Type B pancreatic cell (in vitro differentiated cells): ENCODE measurements at regions not wholly inside any gene's neighbourhood (a gene's known extent, or its start where the extent isn't known, plus 50 kb on each side); places are given as distances from the start of the nearest gene placed in this dataset.

Experiments used
- DNase-seq: peaks from one replicate; pipeline ENCODE4 v3.0.0; 2021; ENCODE audit warnings: mixed read lengths; ENCODE audit not compliant: unreplicated experiment; ENCODE audit errors: extremely low spot score
- H3K27ac Mint-ChIP-seq: 2 replicates; pipeline ENCODE4 v1.8.0; 2021; ENCODE audit warnings: mild to moderate bottlenecking, mixed read lengths
- H3K27me3 Mint-ChIP-seq: 2 replicates; pipeline ENCODE4 v1.8.0; 2021; ENCODE audit warnings: mixed read lengths
- H3K36me3 Mint-ChIP-seq: 2 replicates; pipeline ENCODE4 v1.8.0; 2021; ENCODE audit warnings: mixed read lengths
- H3K4me1 Mint-ChIP-seq: one replicate; pipeline ENCODE4 v1.8.0; 2021; ENCODE audit warnings: mixed read lengths; ENCODE audit not compliant: unreplicated experiment
- H3K4me3 Mint-ChIP-seq: 2 replicates; pipeline ENCODE4 v1.8.0; 2021; ENCODE audit warnings: mild to moderate bottlenecking, mixed read lengths
- H3K9me3 Mint-ChIP-seq: 2 replicates; pipeline ENCODE4 v1.8.0; 2021; ENCODE audit warnings: mixed read lengths
- TF ChIP-seq, protein P1 (sequence below): fragments of 200-600 bp; sonication (generic); conservative IDR thresholded peaks from 2 replicates; pipeline ENCODE4 v1.5.0; 2021; ENCODE audit warnings: antibody characterized with exemption, mild to moderate bottlenecking

DNA sequence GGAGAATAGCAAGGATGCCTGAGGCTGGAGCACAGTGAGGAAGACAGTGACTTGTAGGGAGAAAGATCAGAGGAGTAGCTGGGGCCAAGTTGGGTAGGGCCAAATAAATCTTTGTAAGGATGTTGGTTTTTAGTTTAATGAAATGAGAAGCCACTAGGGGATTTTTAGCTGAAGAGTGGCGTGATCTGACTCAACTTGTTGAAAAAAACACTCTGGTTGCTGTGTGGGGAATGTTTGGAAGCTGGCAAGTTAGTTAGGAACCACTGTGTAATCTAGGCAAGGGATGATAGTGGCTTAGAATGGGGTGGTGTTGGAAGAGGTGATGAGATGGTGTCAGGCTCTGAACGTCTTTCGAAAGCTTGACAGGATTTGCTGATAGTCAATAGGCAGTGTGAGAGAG, 176.1 kb upstream of the HDDC2 start:
- Mint-ChIP-seq H3K9me3 (no peaks in the 10 kb centered on the region), H3K4me1 (no peaks in the 10 kb centered on the region), H3K4me3 (no peak overlapping the region), H3K27ac (no peak overlapping the region), H3K27me3 (peaks cover 2% of the 10 kb centered on the region), H3K36me3 (no peaks in the 10 kb centered on the region)
- no peak for DNase-seq
- TF ChIP-seq, protein P1, sequence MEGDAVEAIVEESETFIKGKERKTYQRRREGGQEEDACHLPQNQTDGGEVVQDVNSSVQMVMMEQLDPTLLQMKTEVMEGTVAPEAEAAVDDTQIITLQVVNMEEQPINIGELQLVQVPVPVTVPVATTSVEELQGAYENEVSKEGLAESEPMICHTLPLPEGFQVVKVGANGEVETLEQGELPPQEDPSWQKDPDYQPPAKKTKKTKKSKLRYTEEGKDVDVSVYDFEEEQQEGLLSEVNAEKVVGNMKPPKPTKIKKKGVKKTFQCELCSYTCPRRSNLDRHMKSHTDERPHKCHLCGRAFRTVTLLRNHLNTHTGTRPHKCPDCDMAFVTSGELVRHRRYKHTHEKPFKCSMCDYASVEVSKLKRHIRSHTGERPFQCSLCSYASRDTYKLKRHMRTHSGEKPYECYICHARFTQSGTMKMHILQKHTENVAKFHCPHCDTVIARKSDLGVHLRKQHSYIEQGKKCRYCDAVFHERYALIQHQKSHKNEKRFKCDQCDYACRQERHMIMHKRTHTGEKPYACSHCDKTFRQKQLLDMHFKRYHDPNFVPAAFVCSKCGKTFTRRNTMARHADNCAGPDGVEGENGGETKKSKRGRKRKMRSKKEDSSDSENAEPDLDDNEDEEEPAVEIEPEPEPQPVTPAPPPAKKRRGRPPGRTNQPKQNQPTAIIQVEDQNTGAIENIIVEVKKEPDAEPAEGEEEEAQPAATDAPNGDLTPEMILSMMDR: no peak

DNA sequence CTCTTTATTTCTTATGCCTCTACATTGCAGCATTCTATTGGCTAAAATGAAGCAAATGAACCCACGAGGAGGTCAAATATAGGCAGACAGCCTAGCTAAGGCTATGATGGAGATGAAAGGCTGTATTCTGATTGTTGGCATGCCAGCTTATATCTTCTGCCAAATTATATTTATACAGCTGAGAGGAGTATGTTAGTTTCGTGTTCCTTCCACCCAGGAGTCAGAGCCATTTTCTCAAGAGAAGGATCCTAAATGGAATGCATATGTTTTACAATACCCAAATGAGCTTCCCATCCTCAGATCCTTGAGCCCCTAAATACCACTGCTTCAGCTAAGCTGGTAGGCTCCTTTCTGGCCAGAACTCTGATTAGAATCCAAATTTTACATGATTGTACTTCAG, 178.4 kb upstream of the HDDC2 start:
- H3K27me3 Mint-ChIP-seq: peaks cover 11% of the 10 kb centered on the region
- TF ChIP-seq, protein P1: no peak
- no peaks in the 10 kb centered on the region for H3K9me3 Mint-ChIP-seq
- H3K4me1 Mint-ChIP-seq: no peaks in the 10 kb centered on the region
- DNase-seq: no peak
- no peak overlapping the region for H3K4me3 Mint-ChIP-seq
- no peaks in the 10 kb centered on the region for H3K36me3 Mint-ChIP-seq
- no peak overlapping the region for H3K27ac Mint-ChIP-seq

DNA sequence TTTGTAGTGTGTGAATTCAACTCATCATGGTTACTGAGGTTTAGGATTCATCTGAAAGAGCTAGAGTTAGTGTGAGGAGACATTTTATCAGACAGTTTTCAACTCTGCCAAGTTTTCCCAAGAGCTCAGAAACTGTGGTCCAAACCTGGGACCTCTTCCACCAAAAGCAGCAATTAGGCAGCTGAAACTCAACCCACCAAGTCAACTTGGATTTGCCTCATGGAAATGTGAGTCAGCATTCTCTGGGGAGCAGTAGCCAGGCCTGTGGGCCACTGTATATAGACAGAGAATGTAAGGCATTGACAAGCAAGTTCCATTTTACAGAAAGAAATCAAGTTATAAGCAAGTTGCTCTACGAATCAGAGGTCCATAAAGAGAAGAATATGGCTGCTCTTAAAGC, 178.8 kb upstream of the HDDC2 start:
- Mint-ChIP-seq H3K27me3 (peaks cover 11% of the 10 kb centered on the region), H3K4me1 (no peaks in the 10 kb centered on the region), H3K4me3 (no peak overlapping the region), H3K36me3 (no peaks in the 10 kb centered on the region), H3K27ac (no peak overlapping the region), H3K9me3 (no peaks in the 10 kb centered on the region)
- TF ChIP-seq, protein P1: no peak
- DNase-seq: no peak

DNA sequence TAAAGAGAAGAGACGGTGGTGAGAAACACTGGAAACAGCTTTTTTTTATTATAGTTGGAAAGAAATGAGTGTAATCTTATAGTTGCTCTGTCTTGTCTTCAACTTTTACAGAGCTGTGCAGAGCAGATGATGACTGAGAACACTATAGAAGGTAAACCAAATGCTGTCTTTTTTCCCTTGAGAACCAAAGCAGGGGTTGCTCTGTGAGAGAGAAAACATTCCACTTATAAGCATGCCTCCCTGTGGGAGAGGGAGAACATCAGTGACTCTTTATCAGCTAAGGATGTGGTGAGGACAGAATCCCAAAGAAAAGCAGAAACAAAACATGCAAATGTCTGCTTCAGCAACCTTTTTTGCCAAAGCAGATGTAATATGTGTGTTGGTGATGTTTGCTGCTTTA, 179.3 kb upstream of the HDDC2 start:
- peaks cover 11% of the 10 kb centered on the region for H3K27me3 Mint-ChIP-seq
- H3K27ac Mint-ChIP-seq: no peak overlapping the region

DNA sequence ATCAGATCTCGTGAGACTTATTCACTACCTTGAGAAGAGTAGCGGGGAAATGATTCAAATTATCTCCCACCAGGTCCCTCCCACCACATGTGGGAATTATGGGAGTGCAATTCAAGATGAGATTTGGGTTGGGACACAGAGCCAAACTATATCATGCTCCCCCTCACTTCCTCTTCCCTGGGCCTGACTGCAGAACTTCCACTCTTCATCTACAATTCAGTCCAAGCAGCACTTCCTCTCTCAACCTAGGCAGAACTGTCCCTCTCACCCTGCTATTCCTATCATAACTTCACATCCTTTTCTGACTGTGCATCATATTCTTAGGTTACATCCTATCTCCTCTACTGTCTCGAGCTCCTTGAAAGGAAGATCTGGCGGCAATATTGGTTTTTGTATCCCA, 184.0 kb upstream of the HDDC2 start:
- TF ChIP-seq, protein P1: no peak
- Mint-ChIP-seq H3K9me3 (no peaks in the 10 kb centered on the region), H3K4me3 (no peak overlapping the region), H3K36me3 (no peaks in the 10 kb centered on the region), H3K27ac (no peak overlapping the region), H3K4me1 (no peaks in the 10 kb centered on the region), H3K27me3 (peaks cover 11% of the 10 kb centered on the region)
- DNase-seq: no peak

More for the DNA sequence above, 179.3 kb upstream of the HDDC2 start:
- Mint-ChIP-seq H3K9me3 (no peaks in the 10 kb centered on the region), H3K36me3 (no peaks in the 10 kb centered on the region), H3K4me1 (no peaks in the 10 kb centered on the region), H3K4me3 (no peak overlapping the region)
- no peak for DNase-seq
- TF ChIP-seq, protein P1: no peak

DNA sequence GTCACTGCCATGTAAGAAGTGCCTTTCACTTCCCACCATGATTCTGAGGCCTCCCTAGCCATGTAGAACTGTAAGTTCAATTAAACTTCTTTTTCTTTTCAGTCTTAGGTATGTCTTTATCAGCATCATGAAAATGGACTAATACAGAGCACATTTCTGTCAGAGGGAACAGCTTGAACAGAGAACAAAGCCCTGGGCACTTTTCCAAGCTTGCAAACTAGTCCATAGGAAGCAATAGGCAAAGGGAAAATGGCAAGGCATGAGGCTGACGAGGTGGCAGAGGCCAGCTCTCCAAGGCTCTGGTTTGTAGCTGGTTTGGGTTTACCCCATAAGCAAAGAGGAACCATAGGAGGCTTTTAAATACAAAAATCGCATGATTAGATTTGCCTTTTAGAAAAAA, 185.1 kb upstream of the HDDC2 start:
- no peaks in the 10 kb centered on the region for H3K36me3 Mint-ChIP-seq
- no peak overlapping the region for H3K27ac Mint-ChIP-seq
- no peaks in the 10 kb centered on the region for H3K9me3 Mint-ChIP-seq
- no peak for DNase-seq
- TF ChIP-seq, protein P1: no peak
- H3K4me1 Mint-ChIP-seq: no peaks in the 10 kb centered on the region
- no peak overlapping the region for H3K4me3 Mint-ChIP-seq
- H3K27me3 Mint-ChIP-seq: peaks cover 9% of the 10 kb centered on the region
